Left lung (tissue), 4 donors: ENCODE measurements at regions not wholly inside any gene's neighbourhood (a gene's known extent, or its start where the extent isn't known, plus 50 kb on each side); places are given as distances from the start of the nearest gene placed in this dataset.

Source experiments
- ATAC-seq: fragments of 200-7000 bp; cut with Tn5 transposase; one replicate; pipeline ENCODE4 v1.9.1; 2020; ENCODE audit warnings: moderate library complexity
- DNase-seq, 4 donors: peaks; one replicate each; pipeline ENCODE4 v3.0.0-alpha.2; 2013 to 2020
- H3K27ac ChIP-seq, 2 donors: fragments of 200-600 bp; sonication (generic) in 1 of 2; one replicate each; pipeline versions ENCODE4 v1.5.0 to v1.8.0; 2020 to 2021
- H3K27me3 ChIP-seq, 2 donors: fragments of 200-600 bp; sonication (generic) in 1 of 2; one replicate each; pipeline versions ENCODE4 v1.5.0 to v1.8.0; 2020 to 2021
- H3K36me3 ChIP-seq, 2 donors: fragments of 200-600 bp; sonication (generic) in 1 of 2; one replicate each; pipeline versions ENCODE4 v1.5.0 to v1.8.0; 2020 to 2021
- H3K4me1 ChIP-seq, 2 donors: fragments of 200-600 bp; one replicate each; pipeline ENCODE4 v1.8.0; 2021
- H3K4me3 ChIP-seq, 2 donors: fragments of 200-600 bp; sonication (generic) in 1 of 2; one replicate each; pipeline versions ENCODE4 v1.5.0 to v1.8.0; 2020 to 2021; ENCODE audit warnings: mild to moderate bottlenecking in 1 of 2
- H3K9me3 ChIP-seq, 2 donors: fragments of 200-600 bp; sonication (generic) in 1 of 2; one replicate each; pipeline versions ENCODE4 v1.5.0 to v1.8.0; 2020 to 2021
- CTCF ChIP-seq, 2 donors: fragments of 200-600 bp; sonication (generic) in 1 of 2; IDR thresholded peaks; one replicate each; pipeline versions ENCODE4 v1.5.0 to v1.8.0; 2021; ENCODE audit warnings: antibody characterized with exemption in 2 of 2
- intact Hi-C, 2 donors: fragments of 100-400 bp; cut with DNase I; formaldehyde crosslinking; loops; one replicate each; pipeline versions ENCODE4 v1.11.2 to v1.14.2; 2022
- donor health status: DM: no; HTN: yes; CAD: no.
- donor health status: DM: no; HTN: no; CAD: no.

DNA sequence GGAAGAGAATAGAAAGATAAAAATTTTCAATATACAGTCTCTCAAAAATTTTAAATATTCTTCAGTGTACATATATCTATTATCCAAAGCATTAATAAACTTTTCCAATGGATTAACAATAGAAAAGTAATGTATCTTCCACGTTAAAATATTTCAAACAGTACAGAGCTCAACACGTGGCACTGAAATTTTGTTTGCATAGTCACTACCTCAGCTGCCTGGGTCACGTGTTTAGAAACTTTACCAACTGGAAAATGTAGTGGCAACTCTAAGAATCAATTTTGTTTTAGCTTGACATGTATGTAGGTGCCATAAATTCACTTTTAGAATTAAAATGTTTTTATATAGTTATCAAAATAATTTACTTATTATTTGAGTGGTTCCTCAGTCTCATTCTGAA, 85.3 kb downstream of the CNTN3 start:
- Histone ChIP-seq H3K4me3 (no peak overlapping the region), H3K9me3 (no peaks in the 10 kb centered on the region), H3K36me3 (no peaks in the 10 kb centered on the region), H3K27ac (no peak overlapping the region), H3K4me1 (no peaks in the 10 kb centered on the region), H3K27me3 (no peaks in the 10 kb centered on the region)
- intact Hi-C loops, result no loop called here
- ATAC-seq (no peak), DNase-seq (no peak)
- no peak for TF ChIP-seq CTCF (IDR thresholded peaks at IDR 0.05)

- no peak overlapping the region for H3K27ac ChIP-seq
- intact Hi-C loops, result no loop called here
- no peak overlapping the region for H3K4me3 ChIP-seq
- no peak for TF ChIP-seq CTCF (IDR thresholded peaks at IDR 0.05)
- no peaks in the 10 kb centered on the region for H3K27me3 ChIP-seq
- DNase-seq (no peak), ATAC-seq (no peak)
- H3K36me3 ChIP-seq, result no peaks in the 10 kb centered on the region
- no peaks in the 10 kb centered on the region for H3K4me1 ChIP-seq
- no peaks in the 10 kb centered on the region for H3K9me3 ChIP-seq
Measured at GRCh38 chr3:74527566-74527965, 86.9 kb downstream of the CNTN3 start.

DNA sequence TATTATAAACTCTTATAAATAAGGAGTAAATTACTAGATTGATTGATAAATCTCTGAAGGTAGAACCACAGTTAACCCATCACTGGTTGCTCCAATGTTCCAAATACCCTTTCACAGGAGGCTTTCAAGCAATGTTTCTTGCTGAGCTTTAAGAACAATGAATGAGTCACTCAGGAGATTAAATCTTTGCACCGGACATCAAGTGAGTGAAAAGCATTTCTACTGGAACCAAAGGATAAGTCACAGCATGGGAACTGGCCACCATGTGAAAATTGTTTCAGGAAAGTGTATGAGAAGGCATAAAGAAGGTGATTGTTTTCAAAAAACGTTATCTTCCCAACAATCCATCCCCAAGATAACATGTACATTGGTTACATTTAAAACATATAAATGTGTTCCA, 90.6 kb downstream of the CNTN3 start:
- DNase-seq, result no peak
- no peak for ATAC-seq
- Histone ChIP-seq H3K27me3 (no peaks in the 10 kb centered on the region), H3K27ac (no peak overlapping the region), H3K36me3 (no peaks in the 10 kb centered on the region), H3K9me3 (no peaks in the 10 kb centered on the region), H3K4me3 (no peak overlapping the region), H3K4me1 (no peaks in the 10 kb centered on the region)
- no peak for TF ChIP-seq CTCF (IDR thresholded peaks at IDR 0.05)
- intact Hi-C loops, result no loop called here

- TF ChIP-seq CTCF (IDR thresholded peaks at IDR 0.05), result no peak
- H3K27me3 ChIP-seq, result no peaks in the 10 kb centered on the region
- DNase-seq (no peak), ATAC-seq (no peak)
- no peaks in the 10 kb centered on the region for H3K4me1 ChIP-seq
- no peak overlapping the region for H3K4me3 ChIP-seq
- intact Hi-C loops, result no loop called here
- H3K27ac ChIP-seq, result no peak overlapping the region
- no peaks in the 10 kb centered on the region for H3K9me3 ChIP-seq
- H3K36me3 ChIP-seq, result no peaks in the 10 kb centered on the region
Measured at GRCh38 chr3:74520895-74521294, 93.6 kb downstream of the CNTN3 start.

GRCh38 chr3:74518610-74519009, 95.8 kb downstream of the CNTN3 start:
- Histone ChIP-seq H3K36me3 (no peaks in the 10 kb centered on the region), H3K4me3 (no peak overlapping the region), H3K27ac (no peak overlapping the region), H3K27me3 (no peaks in the 10 kb centered on the region), H3K9me3 (no peaks in the 10 kb centered on the region), H3K4me1 (no peaks in the 10 kb centered on the region)
- DNase-seq (no peak), ATAC-seq (no peak)
- intact Hi-C loops, result no loop called here
- TF ChIP-seq CTCF (IDR thresholded peaks at IDR 0.05), result no peak
